Hepatocyte (in vitro differentiated cells): ENCODE measurements at regions not wholly inside any gene's neighbourhood (a gene's known extent, or its start where the extent isn't known, plus 50 kb on each side); places are given as distances from the start of the nearest gene placed in this dataset.

Experiments
- CTCF ChIP-seq: fragments of 200-600 bp; sonication (generic); IDR thresholded peaks from 2 replicates; pipeline ENCODE4 v1.5.1; 2016; ENCODE audit warnings: antibody characterized with exemption, mild to moderate bottlenecking; ENCODE audit not compliant: poor library complexity
- EZH2 ChIP-seq: fragments of 200-600 bp; sonication (generic); IDR thresholded peaks from 2 replicates; pipeline ENCODE4 v1.6.1; 2016; ENCODE audit warnings: antibody characterized with exemption, mild to moderate bottlenecking, borderline replicate concordance
- EZH2phosphoT487 ChIP-seq: fragments of 200-600 bp; sonication (generic); IDR thresholded peaks from one replicate; pipeline ENCODE4 v1.6.1; 2018; ENCODE audit warnings: antibody characterized with exemption, mild to moderate bottlenecking, low read depth, moderate library complexity; ENCODE audit not compliant: unreplicated experiment, severe bottlenecking

GRCh38 chr10:78407009-78407711, 373.5 kb downstream of the RPS24 start:
- TF ChIP-seq EZH2: no peak
- no peak for TF ChIP-seq CTCF
- no peak for TF ChIP-seq EZH2phosphoT487
